ENCODE measurements at regions not wholly inside any gene's neighbourhood (a gene's known extent, or its start where the extent isn't known, plus 50 kb on each side); places are given as distances from the start of the nearest gene placed in this dataset.

GRCh38 chr15:95741830-95742229, 588.7 kb upstream of the NR2F2 start:
- Histone ChIP-seq H3K9ac (no peak overlapping the region), H3K9me2 (no peaks in the 10 kb centered on the region), H3K27me3 (ENCODE audit: insufficient read depth) (no peaks in the 10 kb centered on the region), H3K4me1 (ENCODE audit: control insufficient read depth in 1 of 2, insufficient read depth in 2 of 2, low read depth in 1 of 2, low read length in 1 of 2) (no peaks in the 10 kb centered on the region), H4K20me1 (ENCODE audit: insufficient read depth) (no peaks in the 10 kb centered on the region), H3K79me2 (ENCODE audit: insufficient read depth) (no peaks in the 10 kb centered on the region), H3F3A (replicated peaks; ENCODE audit: insufficient read depth) (no peaks in the 10 kb centered on the region), H3K36me3 (replicated peaks in 1 of 2; ENCODE audit: control insufficient read depth in 1 of 2, insufficient read depth in 2 of 2, low read length in 1 of 2) (no peaks in the 10 kb centered on the region), H3K4me3 (ENCODE audit: low read depth in 2 of 2, low read length in 1 of 2) (peak overlapping the region; percentile 19 to 34; a peak in 2 of 4 replicates), H2AFZ (ENCODE audit: low read depth) (0 out of 2 replicates have a peak overlapping the region, but pooled peaks have one; percentile 8), H3K4me2 (peak overlapping the region; percentile 28; the same call in 1 of the 2 replicates), H3K9me3 (no peaks in the 10 kb centered on the region), H3K27ac (ENCODE audit: low read depth in 2 of 2, low read length in 1 of 2) (no peak overlapping the region)
- WGBS (ENCODE audit: low lambda C conversion rate): 8% methylated on average over 4 of the region's 4 CpGs
- no peak for DNase-seq
- no peak for TF ChIP-seq IRF3 (IDR thresholded peaks at IDR 0.05; ENCODE audit: low read depth, low read length)
- no peak for TF ChIP-seq ELF1 (IDR thresholded peaks at IDR 0.05)
- TF ChIP-seq, protein P1, sequence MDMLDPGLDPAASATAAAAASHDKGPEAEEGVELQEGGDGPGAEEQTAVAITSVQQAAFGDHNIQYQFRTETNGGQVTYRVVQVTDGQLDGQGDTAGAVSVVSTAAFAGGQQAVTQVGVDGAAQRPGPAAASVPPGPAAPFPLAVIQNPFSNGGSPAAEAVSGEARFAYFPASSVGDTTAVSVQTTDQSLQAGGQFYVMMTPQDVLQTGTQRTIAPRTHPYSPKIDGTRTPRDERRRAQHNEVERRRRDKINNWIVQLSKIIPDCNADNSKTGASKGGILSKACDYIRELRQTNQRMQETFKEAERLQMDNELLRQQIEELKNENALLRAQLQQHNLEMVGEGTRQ (IDR thresholded peaks at IDR 0.05; ENCODE audit: borderline replicate concordance, low read depth, low read length): no peak
- no peak for TF ChIP-seq NRF1 (IDR thresholded peaks at IDR 0.05; ENCODE audit: low read depth, low read length)
- no peak for TF ChIP-seq TCF12 (IDR thresholded peaks at IDR 0.05)
- TF ChIP-seq FOXJ3 (CRISPR knock-in tag; IDR thresholded peaks at IDR 0.05): no peak
- no peak for TF ChIP-seq JUND (IDR thresholded peaks at IDR 0.05)
- no peak for TF ChIP-seq TEAD4 (IDR thresholded peaks at IDR 0.05; ENCODE audit: borderline replicate concordance, insufficient read depth)
- TF ChIP-seq SIN3A (IDR thresholded peaks at IDR 0.05; ENCODE audit: borderline replicate concordance, low read depth, low read length): no peak
- no peak for TF ChIP-seq GATA2 (CRISPR knock-in tag; IDR thresholded peaks at IDR 0.05)
- TF ChIP-seq NFIC (IDR thresholded peaks at IDR 0.05; ENCODE audit: borderline replicate concordance): no peak
- no peak for TF ChIP-seq POLR2AphosphoS5 (IDR thresholded peaks at IDR 0.05; ENCODE audit: low read depth, low read length)
- TF ChIP-seq RFX5 (IDR thresholded peaks at IDR 0.05; ENCODE audit: low read length): no peak
- CTCF ChIA-PET: no interaction called here
- POLR2A ChIA-PET: no interaction called here

- POLR2A ChIA-PET: no interaction called here
- Histone ChIP-seq H3K36me3 (replicated peaks in 1 of 2; ENCODE audit: control insufficient read depth in 1 of 2, insufficient read depth in 2 of 2, low read length in 1 of 2) (no peaks in the 10 kb centered on the region), H3K4me3 (ENCODE audit: low read depth in 2 of 2, low read length in 1 of 2) (peak overlapping the region in 1 of 2 experiments; percentile 34; a peak in 1 of 4 replicates), H3K9me2 (no peaks in the 10 kb centered on the region), H3K4me1 (ENCODE audit: control insufficient read depth in 1 of 2, insufficient read depth in 2 of 2, low read depth in 1 of 2, low read length in 1 of 2) (no peaks in the 10 kb centered on the region), H3K4me2 (peak overlapping the region; percentile 28; the same call in 1 of the 2 replicates), H3K27me3 (ENCODE audit: insufficient read depth) (no peaks in the 10 kb centered on the region), H3K9ac (no peak overlapping the region), H3K9me3 (no peaks in the 10 kb centered on the region), H3K79me2 (ENCODE audit: insufficient read depth) (no peaks in the 10 kb centered on the region), H3F3A (replicated peaks; ENCODE audit: insufficient read depth) (no peaks in the 10 kb centered on the region), H2AFZ (ENCODE audit: low read depth) (0 out of 2 replicates have a peak overlapping the region, but pooled peaks have one; percentile 8), H3K27ac (ENCODE audit: low read depth in 2 of 2, low read length in 1 of 2) (no peak overlapping the region), H4K20me1 (ENCODE audit: insufficient read depth) (no peaks in the 10 kb centered on the region)
- TF ChIP-seq POLR2AphosphoS5 (IDR thresholded peaks at IDR 0.05; ENCODE audit: low read depth, low read length): no peak
- no peak for TF ChIP-seq ELF1 (IDR thresholded peaks at IDR 0.05)
- TF ChIP-seq IRF3 (IDR thresholded peaks at IDR 0.05; ENCODE audit: low read depth, low read length): no peak
- TF ChIP-seq YY1 (IDR thresholded peaks at IDR 0.05; ENCODE audit: low read depth): no peak
- CTCF ChIA-PET: no interaction called here
- no peak for DNase-seq
- WGBS (ENCODE audit: low lambda C conversion rate): 14% methylated on average over 3 of the region's 3 CpGs
Observed at GRCh38 chr15:95742256-95742655, 588.2 kb upstream of the NR2F2 start.
